ENCODE measurements at regions not wholly inside any gene's neighbourhood (a gene's known extent, or its start where the extent isn't known, plus 50 kb on each side); places are given as distances from the start of the nearest gene placed in this dataset.

DNA sequence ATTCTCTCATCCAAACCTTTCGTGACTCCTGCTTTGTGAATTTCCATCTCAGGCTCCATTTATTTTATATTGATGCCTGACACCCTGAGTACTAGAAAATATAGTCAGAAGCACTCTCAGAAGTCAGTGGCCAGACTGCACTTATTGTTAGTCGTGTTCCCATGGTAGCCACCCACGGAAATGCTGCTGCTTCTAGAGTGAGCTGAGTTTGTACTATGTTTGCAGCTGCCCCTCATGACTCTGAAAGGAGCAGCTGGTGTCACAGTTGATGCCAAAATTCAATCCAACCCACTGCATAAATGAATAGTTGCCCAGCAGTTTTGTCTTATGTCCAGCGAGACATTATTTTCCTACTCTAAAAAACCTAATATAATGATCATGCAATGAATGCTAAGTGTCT lies 265.2 kb upstream of the SPHKAP start:
- TF ChIP-seq, protein P1, sequence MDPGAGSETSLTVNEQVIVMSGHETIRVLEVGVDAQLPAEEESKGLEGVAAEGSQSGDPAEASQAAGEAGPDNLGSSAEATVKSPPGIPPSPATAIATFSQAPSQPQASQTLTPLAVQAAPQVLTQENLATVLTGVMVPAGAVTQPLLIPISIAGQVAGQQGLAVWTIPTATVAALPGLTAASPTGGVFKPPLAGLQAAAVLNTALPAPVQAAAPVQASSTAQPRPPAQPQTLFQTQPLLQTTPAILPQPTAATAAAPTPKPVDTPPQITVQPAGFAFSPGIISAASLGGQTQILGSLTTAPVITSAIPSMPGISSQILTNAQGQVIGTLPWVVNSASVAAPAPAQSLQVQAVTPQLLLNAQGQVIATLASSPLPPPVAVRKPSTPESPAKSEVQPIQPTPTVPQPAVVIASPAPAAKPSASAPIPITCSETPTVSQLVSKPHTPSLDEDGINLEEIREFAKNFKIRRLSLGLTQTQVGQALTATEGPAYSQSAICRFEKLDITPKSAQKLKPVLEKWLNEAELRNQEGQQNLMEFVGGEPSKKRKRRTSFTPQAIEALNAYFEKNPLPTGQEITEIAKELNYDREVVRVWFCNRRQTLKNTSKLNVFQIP (CRISPR knock-in tag; IDR thresholded peaks at IDR 0.05; ENCODE audit: borderline replicate concordance, low read depth): no peak
- TF ChIP-seq RARB (CRISPR knock-in tag; IDR thresholded peaks at IDR 0.05): no peak
- TF ChIP-seq TCF4 (CRISPR knock-in tag; IDR thresholded peaks at IDR 0.05; ENCODE audit: borderline replicate concordance): no peak
- TF ChIP-seq SNAI2 (CRISPR knock-in tag; IDR thresholded peaks at IDR 0.05): no peak
- TF ChIP-seq, protein P2, sequence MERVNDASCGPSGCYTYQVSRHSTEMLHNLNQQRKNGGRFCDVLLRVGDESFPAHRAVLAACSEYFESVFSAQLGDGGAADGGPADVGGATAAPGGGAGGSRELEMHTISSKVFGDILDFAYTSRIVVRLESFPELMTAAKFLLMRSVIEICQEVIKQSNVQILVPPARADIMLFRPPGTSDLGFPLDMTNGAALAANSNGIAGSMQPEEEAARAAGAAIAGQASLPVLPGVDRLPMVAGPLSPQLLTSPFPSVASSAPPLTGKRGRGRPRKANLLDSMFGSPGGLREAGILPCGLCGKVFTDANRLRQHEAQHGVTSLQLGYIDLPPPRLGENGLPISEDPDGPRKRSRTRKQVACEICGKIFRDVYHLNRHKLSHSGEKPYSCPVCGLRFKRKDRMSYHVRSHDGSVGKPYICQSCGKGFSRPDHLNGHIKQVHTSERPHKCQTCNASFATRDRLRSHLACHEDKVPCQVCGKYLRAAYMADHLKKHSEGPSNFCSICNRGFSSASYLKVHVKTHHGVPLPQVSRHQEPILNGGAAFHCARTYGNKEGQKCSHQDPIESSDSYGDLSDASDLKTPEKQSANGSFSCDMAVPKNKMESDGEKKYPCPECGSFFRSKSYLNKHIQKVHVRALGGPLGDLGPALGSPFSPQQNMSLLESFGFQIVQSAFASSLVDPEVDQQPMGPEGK (CRISPR knock-in tag; IDR thresholded peaks at IDR 0.05; ENCODE audit: borderline replicate concordance): no peak
- no peak for TF ChIP-seq ZFP30 (CRISPR knock-in tag; IDR thresholded peaks at IDR 0.05)
- no peak for TF ChIP-seq ZC3H10 (CRISPR knock-in tag; IDR thresholded peaks at IDR 0.05)
- TF ChIP-seq ZNF8 (CRISPR knock-in tag; IDR thresholded peaks at IDR 0.05): no peak
- TF ChIP-seq ARNTL (CRISPR knock-in tag; IDR thresholded peaks at IDR 0.05; ENCODE audit: borderline replicate concordance, low read depth): no peak
- no peak for TF ChIP-seq ZNF565 (CRISPR knock-in tag; conservative IDR thresholded peaks at IDR 0.05; ENCODE audit: low read depth)

Data from SK-N-SH treated with all-trans-retinoic acid at 6 μM for 48 hours (cell line).